ENCODE measurements at regions not wholly inside any gene's neighbourhood (a gene's known extent, or its start where the extent isn't known, plus 50 kb on each side); places are given as distances from the start of the nearest gene placed in this dataset.

GRCh38 chr4:136992032-136992431 lies 540.3 kb downstream of the PCDH18 start:
- no peak for TF ChIP-seq CTCF (IDR thresholded peaks at IDR 0.05; ENCODE audit: borderline replicate concordance)
- no peak overlapping the region for H3K27ac ChIP-seq (replicated peaks)
- intact Hi-C loops (cut with micrococcal nuclease): no loop called here
- no peaks in the 10 kb centered on the region for H3K27me3 ChIP-seq (ENCODE audit: low read depth)
- H3K36me3 ChIP-seq: no peaks in the 10 kb centered on the region
- H3K9me3 ChIP-seq (replicated peaks): peaks cover 30% of the 10 kb centered on the region
- no peaks in the 10 kb centered on the region for H3K4me1 ChIP-seq
- DNase-seq: no peak
- no peak overlapping the region for H3K4me3 ChIP-seq

- Histone ChIP-seq H3K9me3 (replicated peaks) (peaks cover 14% of the 10 kb centered on the region), H3K27me3 (ENCODE audit: low read depth) (no peaks in the 10 kb centered on the region), H3K27ac (replicated peaks) (no peak overlapping the region), H3K4me1 (no peaks in the 10 kb centered on the region), H3K36me3 (no peaks in the 10 kb centered on the region), H3K4me3 (no peak overlapping the region)
- no peak for TF ChIP-seq CTCF (IDR thresholded peaks at IDR 0.05; ENCODE audit: borderline replicate concordance)
- intact Hi-C loops (cut with micrococcal nuclease): no loop called here
- DNase-seq: no peak
Observed at GRCh38 chr4:136985683-136986082, 546.6 kb downstream of the PCDH18 start.

GRCh38 chr4:136967069-136967468 lies 565.2 kb downstream of the PCDH18 start:
- TF ChIP-seq CTCF (IDR thresholded peaks at IDR 0.05; ENCODE audit: borderline replicate concordance): no peak
- no peak for DNase-seq
- no peaks in the 10 kb centered on the region for H3K4me1 ChIP-seq
- no peaks in the 10 kb centered on the region for H3K36me3 ChIP-seq
- H3K27ac ChIP-seq (replicated peaks): no peak overlapping the region
- H3K9me3 ChIP-seq (replicated peaks): no peaks in the 10 kb centered on the region
- H3K4me3 ChIP-seq: no peak overlapping the region
- intact Hi-C loops (cut with micrococcal nuclease): no loop called here
- H3K27me3 ChIP-seq (ENCODE audit: low read depth): no peaks in the 10 kb centered on the region

- no peak for TF ChIP-seq CTCF (IDR thresholded peaks at IDR 0.05; ENCODE audit: borderline replicate concordance)
- Histone ChIP-seq H3K4me1 (no peaks in the 10 kb centered on the region), H3K27me3 (ENCODE audit: low read depth) (no peaks in the 10 kb centered on the region), H3K27ac (replicated peaks) (no peak overlapping the region), H3K36me3 (no peaks in the 10 kb centered on the region), H3K9me3 (replicated peaks) (no peaks in the 10 kb centered on the region), H3K4me3 (no peak overlapping the region)
- no peak for DNase-seq
- intact Hi-C loops (cut with micrococcal nuclease): no loop called here
Observed at GRCh38 chr4:136965478-136965877, 566.8 kb downstream of the PCDH18 start.

GRCh38 chr4:136962868-136963267 lies 569.4 kb downstream of the PCDH18 start:
- no peaks in the 10 kb centered on the region for H3K9me3 ChIP-seq (replicated peaks)
- no peak for TF ChIP-seq CTCF (IDR thresholded peaks at IDR 0.05; ENCODE audit: borderline replicate concordance)
- H3K4me3 ChIP-seq: no peak overlapping the region
- DNase-seq: no peak
- H3K27me3 ChIP-seq (ENCODE audit: low read depth): no peaks in the 10 kb centered on the region
- no peaks in the 10 kb centered on the region for H3K4me1 ChIP-seq
- H3K27ac ChIP-seq (replicated peaks): no peak overlapping the region
- no peaks in the 10 kb centered on the region for H3K36me3 ChIP-seq
- intact Hi-C loops (cut with micrococcal nuclease): no loop called here
